ENCODE measurements at regions not wholly inside any gene's neighbourhood (a gene's known extent, or its start where the extent isn't known, plus 50 kb on each side); places are given as distances from the start of the nearest gene placed in this dataset.
"Not testable (repeated sequence)": the region's sequence is repeated elsewhere in the genome, so short reads cannot be mapped to it uniquely, and the experiment has no call there.

- DNase-seq (ENCODE audit: low spot score) (no peak), ATAC-seq (no peak)
- intact Hi-C loops (cut with DNase I): no loop called here
These were observed 764.7 kb upstream of the TPTE start for GRCh38 chr21:9756677-9757076.

GRCh38 chr21:9757118-9757517 lies 764.3 kb upstream of the TPTE start:
- DNase-seq (ENCODE audit: low spot score); intact Hi-C loops (cut with DNase I); ATAC-seq: not testable (repeated sequence)

GRCh38 chr21:9757572-9757971 lies 763.8 kb upstream of the TPTE start:
- DNase-seq (ENCODE audit: low spot score); intact Hi-C loops (cut with DNase I): not testable (repeated sequence)

GRCh38 chr21:9758141-9758540 lies 763.2 kb upstream of the TPTE start:
- intact Hi-C loops (cut with DNase I): no loop called here
- no peak for ATAC-seq
- DNase-seq (ENCODE audit: low spot score): no peak

More at GRCh38 chr21:9757572-9757971, 763.8 kb upstream of the TPTE start:
- not testable (repeated sequence) for ATAC-seq

GRCh38 chr21:9758888-9759287 lies 762.5 kb upstream of the TPTE start:
- ATAC-seq (no peak), DNase-seq (ENCODE audit: low spot score) (no peak)
- intact Hi-C loops (cut with DNase I): no loop called here

- no peak for ATAC-seq
- DNase-seq (ENCODE audit: low spot score): no peak
- intact Hi-C loops (cut with DNase I): no loop called here
These were observed 761.4 kb upstream of the TPTE start for GRCh38 chr21:9759972-9760371.

GRCh38 chr21:9760398-9761074 lies 760.8 kb upstream of the TPTE start:
- DNase-seq (ENCODE audit: low spot score): no peak
- intact Hi-C loops (cut with DNase I): no loop called here
- ATAC-seq: no peak

GRCh38 chr21:9763306-9763705 lies 758.1 kb upstream of the TPTE start:
- ATAC-seq (peak; percentile 18), DNase-seq (ENCODE audit: low spot score) (no peak)
- intact Hi-C loops (cut with DNase I): no loop called here

- ATAC-seq: no peak
- intact Hi-C loops (cut with DNase I): no loop called here
These were observed 757.6 kb upstream of the TPTE start for GRCh38 chr21:9763807-9764206.

GRCh38 chr21:9764294-9764693 lies 757.1 kb upstream of the TPTE start:
- intact Hi-C loops (cut with DNase I); ATAC-seq; DNase-seq (ENCODE audit: low spot score): not testable (repeated sequence)

More at GRCh38 chr21:9763807-9764206, 757.6 kb upstream of the TPTE start:
- DNase-seq (ENCODE audit: low spot score): no peak

GRCh38 chr21:9765538-9765937 lies 755.8 kb upstream of the TPTE start:
- ATAC-seq; intact Hi-C loops (cut with DNase I); DNase-seq (ENCODE audit: low spot score): not testable (repeated sequence)

GRCh38 chr21:9766890-9767591 lies 754.3 kb upstream of the TPTE start:
- DNase-seq (ENCODE audit: low spot score); intact Hi-C loops (cut with DNase I); ATAC-seq: not testable (repeated sequence)

- intact Hi-C loops (cut with DNase I): no loop called here
- ATAC-seq (peak; percentile 19), DNase-seq (ENCODE audit: low spot score) (no peak)
These were observed 753.6 kb upstream of the TPTE start for GRCh38 chr21:9767592-9768375.

GRCh38 chr21:9768376-9769130 lies 752.8 kb upstream of the TPTE start:
- DNase-seq (ENCODE audit: low spot score); ATAC-seq; intact Hi-C loops (cut with DNase I): not testable (repeated sequence)

- DNase-seq (ENCODE audit: low spot score); intact Hi-C loops (cut with DNase I); ATAC-seq: not testable (repeated sequence)
These were observed 752.3 kb upstream of the TPTE start for GRCh38 chr21:9769131-9769498.

- ATAC-seq; intact Hi-C loops (cut with DNase I); DNase-seq (ENCODE audit: low spot score): not testable (repeated sequence)
These were observed 751.4 kb upstream of the TPTE start for GRCh38 chr21:9769718-9770690.

- intact Hi-C loops (cut with DNase I); ATAC-seq; DNase-seq (ENCODE audit: low spot score): not testable (repeated sequence)
These were observed 749.7 kb upstream of the TPTE start for GRCh38 chr21:9771466-9772347.

Measured in sciatic nerve (tissue), 2 donors.